Brain microvascular endothelial cell (primary cell): ENCODE measurements at regions not wholly inside any gene's neighbourhood (a gene's known extent, or its start where the extent isn't known, plus 50 kb on each side); places are given as distances from the start of the nearest gene placed in this dataset.

Source experiments
- DNase-seq: peaks from one replicate; pipeline ENCODE4 v3.0.0-alpha.2; 2020
- H3K27ac ChIP-seq: fragments of 250-450 bp; sonication (Bioruptor Pico); 2 replicates; pipeline ENCODE4 v1.5.1; 2020; ENCODE audit warnings: mild to moderate bottlenecking, moderate library complexity
- H3K27me3 ChIP-seq: fragments of 250-450 bp; sonication (Bioruptor Pico); replicated peaks from 2 replicates; pipeline ENCODE4 v1.5.1; 2020; ENCODE audit warnings: mild to moderate bottlenecking
- H3K36me3 ChIP-seq: fragments of 250-450 bp; sonication (Bioruptor Pico); replicated peaks from 2 replicates; pipeline ENCODE4 v1.5.1; 2020; ENCODE audit warnings: mild to moderate bottlenecking
- H3K4me3 ChIP-seq: 2 replicates; pipeline ENCODE4 v1.5.1; 2011; ENCODE audit warnings: low read depth, mild to moderate bottlenecking, control low read depth, low read length, moderate library complexity
- in situ Hi-C: cut with HindIII; loops from 2 replicates; pipeline ENCODE4 v1.10.0; 2017; ENCODE audit warnings: low sequenced_read_pairs, low pct_ligation_motif_present
- TF ChIP-seq, protein P1 (sequence below): IDR thresholded peaks from 2 replicates; pipeline ENCODE4 v1.5.1; 2011; ENCODE audit warnings: low read depth, mild to moderate bottlenecking, moderate library complexity, low read length, control low read depth, inconsistent platforms; ENCODE audit errors: missing control alignments

DNA sequence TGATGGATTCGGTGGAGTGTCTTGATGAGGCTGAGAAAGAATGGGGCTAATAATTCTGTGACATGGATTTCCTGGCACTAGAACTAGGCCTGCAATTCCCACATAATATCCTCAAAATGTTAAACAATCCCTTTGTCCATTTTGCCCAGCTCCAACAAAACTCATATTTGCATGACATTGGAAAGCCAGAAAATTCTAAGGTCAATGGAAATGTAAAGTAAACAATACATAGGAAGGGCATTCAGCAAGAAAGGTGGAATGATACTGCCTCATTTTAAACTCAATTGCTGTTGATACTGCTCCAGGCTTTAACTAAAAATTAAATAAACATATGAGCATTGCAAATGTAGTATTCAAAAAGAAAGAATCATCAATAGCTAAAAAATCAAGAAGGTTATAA lies 434.8 kb upstream of the SLC8A1 start:
- in situ Hi-C loops: no loop called here
- no peaks in the 10 kb centered on the region for H3K36me3 ChIP-seq
- no peak for DNase-seq
- TF ChIP-seq, protein P1, sequence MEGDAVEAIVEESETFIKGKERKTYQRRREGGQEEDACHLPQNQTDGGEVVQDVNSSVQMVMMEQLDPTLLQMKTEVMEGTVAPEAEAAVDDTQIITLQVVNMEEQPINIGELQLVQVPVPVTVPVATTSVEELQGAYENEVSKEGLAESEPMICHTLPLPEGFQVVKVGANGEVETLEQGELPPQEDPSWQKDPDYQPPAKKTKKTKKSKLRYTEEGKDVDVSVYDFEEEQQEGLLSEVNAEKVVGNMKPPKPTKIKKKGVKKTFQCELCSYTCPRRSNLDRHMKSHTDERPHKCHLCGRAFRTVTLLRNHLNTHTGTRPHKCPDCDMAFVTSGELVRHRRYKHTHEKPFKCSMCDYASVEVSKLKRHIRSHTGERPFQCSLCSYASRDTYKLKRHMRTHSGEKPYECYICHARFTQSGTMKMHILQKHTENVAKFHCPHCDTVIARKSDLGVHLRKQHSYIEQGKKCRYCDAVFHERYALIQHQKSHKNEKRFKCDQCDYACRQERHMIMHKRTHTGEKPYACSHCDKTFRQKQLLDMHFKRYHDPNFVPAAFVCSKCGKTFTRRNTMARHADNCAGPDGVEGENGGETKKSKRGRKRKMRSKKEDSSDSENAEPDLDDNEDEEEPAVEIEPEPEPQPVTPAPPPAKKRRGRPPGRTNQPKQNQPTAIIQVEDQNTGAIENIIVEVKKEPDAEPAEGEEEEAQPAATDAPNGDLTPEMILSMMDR: no peak
- H3K27ac ChIP-seq: no peak overlapping the region
- H3K4me3 ChIP-seq: no peak overlapping the region
- H3K27me3 ChIP-seq: no peaks in the 10 kb centered on the region

DNA sequence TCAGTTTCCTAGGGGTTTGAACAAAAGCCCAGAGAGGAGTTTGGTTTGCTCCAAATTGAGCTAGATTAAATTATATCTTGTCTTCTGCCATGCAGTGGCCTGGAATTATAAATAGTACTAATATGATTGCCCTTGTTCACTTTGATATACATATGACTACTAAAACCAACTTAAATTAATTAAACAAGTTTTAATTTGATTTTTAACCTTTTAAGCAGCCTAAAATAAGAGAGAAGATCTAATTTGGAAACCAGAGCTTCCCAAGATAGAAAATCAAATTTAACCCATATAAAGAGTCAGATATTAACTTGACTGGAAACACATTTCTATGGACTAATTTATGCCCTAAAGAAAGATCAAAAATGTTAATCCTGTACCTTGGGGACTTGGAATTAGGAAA lies 444.5 kb upstream of the SLC8A1 start:
- no peak overlapping the region for H3K27ac ChIP-seq
- in situ Hi-C loops: no loop called here
- H3K36me3 ChIP-seq: no peaks in the 10 kb centered on the region
- TF ChIP-seq, protein P1: no peak
- no peaks in the 10 kb centered on the region for H3K27me3 ChIP-seq
- DNase-seq: no peak
- no peak overlapping the region for H3K4me3 ChIP-seq

DNA sequence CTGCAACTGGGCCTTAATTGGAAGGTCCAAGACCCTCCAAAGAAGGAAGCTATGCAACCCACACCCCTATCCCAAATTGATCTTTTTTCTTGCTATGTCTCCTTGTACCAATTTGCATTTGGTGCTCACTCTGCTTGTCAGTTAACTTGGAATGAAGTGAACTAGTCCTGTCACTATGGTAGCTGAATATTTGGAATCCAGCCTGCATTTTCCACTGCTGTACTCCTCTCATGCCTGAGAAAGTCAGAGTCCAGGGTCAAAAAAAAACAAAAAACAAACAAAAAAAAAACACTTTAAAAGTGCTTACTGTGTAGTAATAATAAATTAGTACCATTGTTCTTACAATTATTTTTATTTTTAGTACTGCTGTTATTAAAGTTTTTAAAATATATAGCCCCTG lies 462.8 kb upstream of the SLC8A1 start:
- DNase-seq: no peak
- Histone ChIP-seq H3K4me3 (no peak overlapping the region), H3K27me3 (no peaks in the 10 kb centered on the region), H3K27ac (no peak overlapping the region), H3K36me3 (no peaks in the 10 kb centered on the region)
- in situ Hi-C loops: no loop called here
- TF ChIP-seq, protein P1: no peak

DNA sequence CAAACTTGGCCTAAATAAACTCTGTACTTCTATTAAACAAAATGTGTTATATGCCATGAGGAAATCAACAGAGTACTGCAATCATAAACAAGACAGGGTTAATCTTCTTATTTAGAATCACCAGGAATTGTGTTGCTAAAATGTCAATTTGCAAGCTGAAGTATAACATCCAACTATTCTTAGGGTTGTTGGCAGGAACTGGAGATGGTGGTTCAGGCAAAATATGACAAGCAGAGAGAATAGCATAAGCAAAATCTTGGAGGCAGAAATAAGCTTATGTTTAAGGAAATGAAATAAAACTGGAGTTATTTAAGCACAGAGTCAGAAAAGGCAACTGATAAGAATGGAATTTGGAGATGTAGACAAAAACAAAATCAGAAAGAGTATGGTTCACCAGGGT lies 463.8 kb upstream of the SLC8A1 start:
- Histone ChIP-seq H3K36me3 (no peaks in the 10 kb centered on the region), H3K4me3 (no peak overlapping the region), H3K27ac (no peak overlapping the region), H3K27me3 (no peaks in the 10 kb centered on the region)
- DNase-seq: no peak
- in situ Hi-C loops: no loop called here
- TF ChIP-seq, protein P1: no peak

DNA sequence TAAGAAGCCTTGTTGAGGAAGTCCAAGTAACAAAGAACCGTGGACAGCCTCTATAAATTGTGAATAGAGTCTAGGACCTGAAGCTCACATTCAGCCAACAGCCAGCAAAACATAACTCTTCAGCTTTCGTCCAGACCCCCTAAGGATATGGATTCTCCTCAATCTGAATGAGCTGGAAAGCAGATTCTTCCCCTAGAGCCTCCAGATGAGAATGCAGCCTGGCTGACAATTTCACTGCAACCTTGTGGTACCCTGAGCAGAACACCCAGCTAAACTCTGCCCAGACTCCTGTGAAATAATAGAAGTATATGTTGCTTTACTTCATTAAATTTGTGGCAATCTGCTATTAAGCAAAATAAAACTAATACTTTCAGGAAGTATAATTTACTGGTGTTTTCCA lies 483.5 kb upstream of the SLC8A1 start:
- no peaks in the 10 kb centered on the region for H3K27me3 ChIP-seq
- TF ChIP-seq, protein P1: peak; percentile 29
- no peaks in the 10 kb centered on the region for H3K36me3 ChIP-seq
- DNase-seq: no peak
- H3K4me3 ChIP-seq: no peak overlapping the region
- H3K27ac ChIP-seq: no peak overlapping the region
- in situ Hi-C loops: no loop called here

DNA sequence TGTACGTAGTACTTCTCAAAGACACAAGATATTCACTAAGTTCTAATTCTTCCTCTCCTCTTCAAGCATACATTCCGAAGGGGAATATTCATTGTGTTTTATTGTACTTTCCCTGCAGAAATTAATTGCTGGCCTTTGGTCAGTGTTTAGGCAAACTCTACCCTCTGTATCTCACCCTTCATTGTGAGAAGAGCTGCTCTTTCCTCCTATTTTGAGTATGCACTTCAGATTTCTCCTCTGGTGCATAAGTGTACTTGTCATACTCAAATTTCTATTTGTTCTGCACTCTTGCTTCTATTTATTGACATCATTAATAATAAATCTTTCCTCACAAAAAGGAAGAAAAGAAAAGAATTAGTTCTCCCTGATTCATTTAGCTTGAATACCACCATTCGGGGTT lies 485.4 kb upstream of the SLC8A1 start:
- Histone ChIP-seq H3K4me3 (no peak overlapping the region), H3K27me3 (no peaks in the 10 kb centered on the region), H3K27ac (no peak overlapping the region), H3K36me3 (no peaks in the 10 kb centered on the region)
- DNase-seq: no peak
- in situ Hi-C loops: no loop called here
- TF ChIP-seq, protein P1: no peak
